HepG2 (cell line): ENCODE measurements at regions not wholly inside any gene's neighbourhood (a gene's known extent, or its start where the extent isn't known, plus 50 kb on each side); places are given as distances from the start of the nearest gene placed in this dataset.

ENCODE experiments used
- ATAC-seq: fragments of 200-7000 bp; cut with Tn5 transposase; 3 replicates; pipeline ENCODE4 v1.9.1; 2020; ENCODE audit warnings: mild to moderate bottlenecking, moderate library complexity
- BruUV-seq: library from RNA; stranded (reverse); fragments of 400-500 nt; replicated peaks from 2 replicates; lab custom pipeline; 2021; lab: Mats Ljungman, UMichigan
- CTCF ChIA-PET: fragments of 300-600 bp; formaldehyde crosslinking; extraction: SDS; loops from one replicate; lab custom pipeline; 2021; ENCODE audit warnings: low total read pairs, inconsistent platforms, low intra/inter-chr PET ratio; lab: Yijun Ruan, JAX
- POLR2A ChIA-PET: fragments of 350-600 bp; sonication (Branson Sonifier 250); formaldehyde crosslinking; loops from one replicate; lab custom pipeline; 2020; ENCODE audit warnings: antibody characterized with exemption, inconsistent platforms; lab: Yijun Ruan, JAX
- DNase-seq: peaks from one replicate; pipeline ENCODE4 v3.0.0-alpha.2; 2015; ENCODE audit warnings: low spot score
- FAIRE-seq: peaks from 3 replicates; lab custom pipeline; 2011; peaks lifted over from hg19 to GRCh38; lab: Jason Lieb, UNC
- H2AFZ ChIP-seq: one replicate; pipeline ENCODE4 v1.6.1; 2011; ENCODE audit warnings: low read length, inconsistent platforms
- H3K27ac ChIP-seq: fragments of 300-600 bp; 3 replicates; pipeline ENCODE4 v1.8.0; 2011; ENCODE audit warnings: mixed run types, mild to moderate bottlenecking, mixed read lengths, low read length, inconsistent platforms; ENCODE audit not compliant: insufficient read depth; ENCODE audit errors: extremely low read length
- H3K27me3 ChIP-seq, 2 experiments: fragments of 200-600 bp in 1 of 2; 2 replicates in 1 of 2; 3 replicates in 1 of 2; pipeline versions ENCODE4 v1.6.0 to v1.8.0; 2011; ENCODE audit warnings: low read length in 2 of 2, mild to moderate bottlenecking in 2 of 2, moderate library complexity in 2 of 2, inconsistent platforms in 1 of 2; ENCODE audit not compliant: insufficient read depth in 2 of 2, control insufficient read depth in 1 of 2
- H3K36me3 ChIP-seq, 2 experiments: fragments of 200-600 bp in 1 of 2; replicated peaks in 1 of 2; 2 replicates in 1 of 2; 3 replicates in 1 of 2; pipeline versions ENCODE4 v1.5.1 to v1.8.0; 2011; ENCODE audit warnings: low read length in 2 of 2, inconsistent platforms in 1 of 2; ENCODE audit not compliant: insufficient read depth in 2 of 2, control insufficient read depth in 1 of 2
- H3K4me1 ChIP-seq: 2 replicates; pipeline ENCODE4 v1.5.1; 2012; ENCODE audit warnings: low read length, inconsistent platforms; ENCODE audit not compliant: insufficient read depth
- H3K4me2 ChIP-seq: 2 replicates; pipeline ENCODE4 v1.6.0; 2011; ENCODE audit warnings: low read depth, low read length, inconsistent platforms
- H3K4me3 ChIP-seq, 3 experiments: fragments of 200-600 bp in 1 of 3; sonication (generic), shearing (Covaris generic) in 1 of 3; replicated peaks in 1 of 3; 2 replicates each; pipeline ENCODE4 v1.5.1; 2011 to 2016; ENCODE audit warnings: low read length in 3 of 3, inconsistent platforms in 2 of 3, low read depth in 2 of 3, mild to moderate bottlenecking in 2 of 3, control low read depth in 1 of 3, mixed read lengths in 1 of 3; ENCODE audit not compliant: insufficient read depth in 1 of 3
- H3K79me2 ChIP-seq: one replicate; pipeline ENCODE4 v1.6.1; 2011; ENCODE audit warnings: low read length, inconsistent platforms; ENCODE audit not compliant: insufficient read depth
- H3K9ac ChIP-seq: 2 replicates; pipeline ENCODE4 v1.6.0; 2011; ENCODE audit warnings: mild to moderate bottlenecking, low read depth, low read length, inconsistent platforms; ENCODE audit not compliant: insufficient read depth
- H3K9me3 ChIP-seq: 2 replicates; pipeline ENCODE4 v1.5.1; 2012; ENCODE audit warnings: mild to moderate bottlenecking, low read length
- H4K20me1 ChIP-seq: 2 replicates; pipeline ENCODE4 v1.6.0; 2011; ENCODE audit warnings: inconsistent platforms, mild to moderate bottlenecking, low read length, moderate library complexity; ENCODE audit not compliant: insufficient read depth
- BORCS8-MEF2B ChIP-seq: sonication (generic); formaldehyde crosslinking; IDR thresholded peaks from 2 replicates; pipeline ENCODE4 v1.8.0; 2022; ENCODE audit warnings: mild to moderate bottlenecking, missing genetic modification reagents
- EEA1 ChIP-seq: sonication (generic); formaldehyde crosslinking; IDR thresholded peaks from 2 replicates; pipeline ENCODE4 v1.5.1; 2020; ENCODE audit warnings: mild to moderate bottlenecking, missing genetic modification reagents, borderline replicate concordance
- GATAD2A ChIP-seq: IDR thresholded peaks from 2 replicates; pipeline ENCODE4 v1.6.1; 2016
- HNRNPK ChIP-seq: fragments of 200-400 bp; formaldehyde crosslinking; IDR thresholded peaks from 2 replicates; pipeline ENCODE4 v1.6.1; 2018; ENCODE audit warnings: low read length, low read depth, moderate library complexity, mild to moderate bottlenecking; ENCODE audit not compliant: poor library complexity, severe bottlenecking
- KMT2B ChIP-seq: IDR thresholded peaks from 2 replicates; pipeline ENCODE4 v1.6.1; 2016; ENCODE audit warnings: missing genetic modification reagents, missing compliant biosample characterization
- PHF21A ChIP-seq: sonication (generic); formaldehyde crosslinking; IDR thresholded peaks from 2 replicates; pipeline ENCODE4 v1.5.0; 2020; ENCODE audit warnings: mild to moderate bottlenecking, missing genetic modification reagents
- PRMT3 ChIP-seq: sonication (generic); formaldehyde crosslinking; IDR thresholded peaks from 2 replicates; pipeline ENCODE4 v1.8.1; 2022; ENCODE audit warnings: low read depth, mild to moderate bottlenecking, moderate library complexity, missing genetic modification reagents, borderline replicate concordance
- ZNF224 ChIP-seq: sonication (generic); formaldehyde crosslinking; IDR thresholded peaks from 2 replicates; pipeline ENCODE4 v1.5.0; 2020; ENCODE audit warnings: mild to moderate bottlenecking, missing genetic modification reagents
- ZNF382 ChIP-seq: sonication (generic); formaldehyde crosslinking; IDR thresholded peaks from 2 replicates; pipeline ENCODE4 v1.5.0; 2020; ENCODE audit warnings: missing genetic modification reagents, mild to moderate bottlenecking, borderline replicate concordance
- ZNF672 ChIP-seq: sonication (generic); formaldehyde crosslinking; IDR thresholded peaks from 2 replicates; pipeline ENCODE4 v1.8.1; 2022; ENCODE audit warnings: missing genetic modification reagents
- ZNF678 ChIP-seq: sonication (generic); formaldehyde crosslinking; IDR thresholded peaks from 2 replicates; pipeline ENCODE4 v1.4.0; 2020; ENCODE audit warnings: mild to moderate bottlenecking, missing genetic modification reagents
- ZNF747 ChIP-seq: sonication (generic); formaldehyde crosslinking; IDR thresholded peaks from 2 replicates; pipeline ENCODE4 v1.8.1; 2023; ENCODE audit warnings: missing genetic modification reagents, mild to moderate bottlenecking, borderline replicate concordance
- WGBS: methylation state at CpG from one replicate; pipeline ENCODE4 v1.1.6; 2017; ENCODE audit warnings: low lambda C conversion rate; 5-methylcytosine and 5-hydroxymethylcytosine counted together
- in situ Hi-C: cut with HindIII; loops from 2 replicates; pipeline ENCODE4 v1.10.0; 2017; ENCODE audit warnings: low pct_unique_long_range_greater_than_20kb; ENCODE audit not compliant: extremely low pct_ligation_motif_present
- intact Hi-C: fragments of 100-400 bp; cut with micrococcal nuclease; formaldehyde crosslinking; loops from one replicate; pipeline ENCODE4 v1.10.0; 2022; ENCODE audit not compliant: unreplicated experiment
- TF ChIP-seq, protein P1 (sequence below): sonication (generic); formaldehyde crosslinking; IDR thresholded peaks from 2 replicates; pipeline ENCODE4 v1.4.0; 2020; ENCODE audit warnings: missing genetic modification reagents, mild to moderate bottlenecking, borderline replicate concordance
- TF ChIP-seq, protein P2 (sequence below): sonication (generic); formaldehyde crosslinking; IDR thresholded peaks from 2 replicates; pipeline ENCODE4 v1.5.0; 2020; ENCODE audit warnings: mild to moderate bottlenecking, missing genetic modification reagents
- TF ChIP-seq, protein P3 (sequence below): sonication (generic); formaldehyde crosslinking; IDR thresholded peaks from 2 replicates; pipeline ENCODE4 v1.4.0; 2020; ENCODE audit warnings: mild to moderate bottlenecking, missing genetic modification reagents

DNA sequence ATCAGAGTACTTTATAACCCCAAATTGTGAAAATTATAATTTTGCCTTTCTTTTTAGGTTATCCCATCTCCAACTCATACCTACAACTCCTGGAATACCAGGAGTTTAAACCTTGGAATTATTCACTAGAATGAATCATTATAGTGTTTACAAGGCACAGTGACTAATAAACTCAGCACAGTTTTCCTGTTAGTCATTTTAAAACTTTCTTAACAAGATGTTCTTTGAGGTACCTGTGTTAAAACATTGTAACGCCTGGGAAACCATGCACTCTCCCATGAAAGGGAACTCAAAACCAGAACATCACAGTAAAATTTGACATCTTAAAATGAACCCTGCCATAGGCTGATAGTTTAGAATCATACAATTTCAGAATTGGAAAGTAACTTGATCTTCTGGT is 132.4 kb upstream of the OSTN start:
- CTCF ChIA-PET: no interaction called here
- H3K9me3 ChIP-seq: no peaks in the 10 kb centered on the region
- DNase-seq (no peak), FAIRE-seq (no peak)
- no peak overlapping the region for H3K4me3 ChIP-seq
- no peak overlapping the region for H3K9ac ChIP-seq
- TF ChIP-seq ZNF678 (CRISPR knock-in tag) (no peak), BORCS8-MEF2B (CRISPR knock-in tag) (no peak), GATAD2A (CRISPR knock-in tag) (no peak), HNRNPK (no peak), PHF21A (CRISPR knock-in tag) (no peak), KMT2B (no peak), EEA1 (CRISPR knock-in tag) (no peak), ZNF672 (CRISPR knock-in tag) (no peak), ZNF382 (CRISPR knock-in tag) (no peak), ZNF224 (no peak), PRMT3 (CRISPR knock-in tag) (no peak), ZNF747 (CRISPR knock-in tag) (no peak)
- TF ChIP-seq, protein P1, sequence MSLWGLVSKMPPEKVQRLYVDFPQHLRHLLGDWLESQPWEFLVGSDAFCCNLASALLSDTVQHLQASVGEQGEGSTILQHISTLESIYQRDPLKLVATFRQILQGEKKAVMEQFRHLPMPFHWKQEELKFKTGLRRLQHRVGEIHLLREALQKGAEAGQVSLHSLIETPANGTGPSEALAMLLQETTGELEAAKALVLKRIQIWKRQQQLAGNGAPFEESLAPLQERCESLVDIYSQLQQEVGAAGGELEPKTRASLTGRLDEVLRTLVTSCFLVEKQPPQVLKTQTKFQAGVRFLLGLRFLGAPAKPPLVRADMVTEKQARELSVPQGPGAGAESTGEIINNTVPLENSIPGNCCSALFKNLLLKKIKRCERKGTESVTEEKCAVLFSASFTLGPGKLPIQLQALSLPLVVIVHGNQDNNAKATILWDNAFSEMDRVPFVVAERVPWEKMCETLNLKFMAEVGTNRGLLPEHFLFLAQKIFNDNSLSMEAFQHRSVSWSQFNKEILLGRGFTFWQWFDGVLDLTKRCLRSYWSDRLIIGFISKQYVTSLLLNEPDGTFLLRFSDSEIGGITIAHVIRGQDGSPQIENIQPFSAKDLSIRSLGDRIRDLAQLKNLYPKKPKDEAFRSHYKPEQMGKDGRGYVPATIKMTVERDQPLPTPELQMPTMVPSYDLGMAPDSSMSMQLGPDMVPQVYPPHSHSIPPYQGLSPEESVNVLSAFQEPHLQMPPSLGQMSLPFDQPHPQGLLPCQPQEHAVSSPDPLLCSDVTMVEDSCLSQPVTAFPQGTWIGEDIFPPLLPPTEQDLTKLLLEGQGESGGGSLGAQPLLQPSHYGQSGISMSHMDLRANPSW (CRISPR knock-in tag): no peak
- TF ChIP-seq, protein P2, sequence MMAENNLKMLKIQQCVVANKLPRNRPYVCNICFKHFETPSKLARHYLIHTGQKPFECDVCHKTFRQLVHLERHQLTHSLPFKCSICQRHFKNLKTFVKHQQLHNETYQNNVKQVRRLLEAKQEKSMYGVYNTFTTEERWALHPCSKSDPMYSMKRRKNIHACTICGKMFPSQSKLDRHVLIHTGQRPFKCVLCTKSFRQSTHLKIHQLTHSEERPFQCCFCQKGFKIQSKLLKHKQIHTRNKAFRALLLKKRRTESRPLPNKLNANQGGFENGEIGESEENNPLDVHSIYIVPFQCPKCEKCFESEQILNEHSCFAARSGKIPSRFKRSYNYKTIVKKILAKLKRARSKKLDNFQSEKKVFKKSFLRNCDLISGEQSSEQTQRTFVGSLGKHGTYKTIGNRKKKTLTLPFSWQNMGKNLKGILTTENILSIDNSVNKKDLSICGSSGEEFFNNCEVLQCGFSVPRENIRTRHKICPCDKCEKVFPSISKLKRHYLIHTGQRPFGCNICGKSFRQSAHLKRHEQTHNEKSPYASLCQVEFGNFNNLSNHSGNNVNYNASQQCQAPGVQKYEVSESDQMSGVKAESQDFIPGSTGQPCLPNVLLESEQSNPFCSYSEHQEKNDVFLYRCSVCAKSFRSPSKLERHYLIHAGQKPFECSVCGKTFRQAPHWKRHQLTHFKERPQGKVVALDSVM (CRISPR knock-in tag): no peak
- TF ChIP-seq, protein P3, sequence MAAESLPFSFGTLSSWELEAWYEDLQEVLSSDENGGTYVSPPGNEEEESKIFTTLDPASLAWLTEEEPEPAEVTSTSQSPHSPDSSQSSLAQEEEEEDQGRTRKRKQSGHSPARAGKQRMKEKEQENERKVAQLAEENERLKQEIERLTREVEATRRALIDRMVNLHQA (CRISPR knock-in tag): no peak
- TF ChIP-seq, all 625 proteins: peak for 0
- H4K20me1 ChIP-seq: no peaks in the 10 kb centered on the region
- no peaks in the 10 kb centered on the region for H3K4me1 ChIP-seq
- in situ Hi-C loops: no loop called here
- intact Hi-C loops: no loop called here
- no peaks in the 10 kb centered on the region for H3K79me2 ChIP-seq
- H2AFZ ChIP-seq: no peak overlapping the region
- 6% methylated on average over 1 of the region's 1 CpG for WGBS
- BruUV-seq: no TSS peak
- no peaks in the 10 kb centered on the region for H3K27me3 ChIP-seq
- H3K36me3 ChIP-seq: no peaks in the 10 kb centered on the region
- no peak overlapping the region for H3K4me2 ChIP-seq
- H3K27ac ChIP-seq: no peak overlapping the region
- POLR2A ChIA-PET: no interaction called here
- no peak for ATAC-seq
